SKM-1 (cell line): ENCODE measurements at regions not wholly inside any gene's neighbourhood (a gene's known extent, or its start where the extent isn't known, plus 50 kb on each side); places are given as distances from the start of the nearest gene placed in this dataset.
"Not testable (repeated sequence)": the region's sequence is repeated elsewhere in the genome, so short reads cannot be mapped to it uniquely, and the experiment has no call there.

Experiments used
- DNase-seq: peaks from one replicate; lab custom pipeline; 2025; ENCODE audit not compliant: unreplicated experiment; lab: John Stamatoyannopoulos, UW

DNA sequence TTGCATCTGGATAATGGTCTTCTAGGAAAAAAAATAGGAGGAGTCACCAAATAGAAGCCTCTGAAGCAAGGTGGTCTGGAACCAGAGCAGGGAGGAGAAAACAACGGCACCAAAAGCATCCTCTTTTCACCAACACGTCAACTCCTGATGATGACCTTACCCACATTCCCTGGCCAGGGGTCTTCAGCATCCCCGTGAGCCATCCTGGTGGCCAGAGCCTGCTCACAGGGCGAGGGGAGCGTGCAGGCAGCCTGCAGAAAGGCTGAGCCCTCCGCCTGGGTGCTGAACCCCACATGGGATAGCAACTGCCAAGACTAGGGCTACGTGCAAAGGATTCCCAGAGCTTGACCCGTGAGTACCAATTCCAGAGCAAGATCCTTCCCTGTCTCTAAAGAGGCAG lies 191.0 kb downstream of the NDUFA10 start:
- no peak for DNase-seq

DNA sequence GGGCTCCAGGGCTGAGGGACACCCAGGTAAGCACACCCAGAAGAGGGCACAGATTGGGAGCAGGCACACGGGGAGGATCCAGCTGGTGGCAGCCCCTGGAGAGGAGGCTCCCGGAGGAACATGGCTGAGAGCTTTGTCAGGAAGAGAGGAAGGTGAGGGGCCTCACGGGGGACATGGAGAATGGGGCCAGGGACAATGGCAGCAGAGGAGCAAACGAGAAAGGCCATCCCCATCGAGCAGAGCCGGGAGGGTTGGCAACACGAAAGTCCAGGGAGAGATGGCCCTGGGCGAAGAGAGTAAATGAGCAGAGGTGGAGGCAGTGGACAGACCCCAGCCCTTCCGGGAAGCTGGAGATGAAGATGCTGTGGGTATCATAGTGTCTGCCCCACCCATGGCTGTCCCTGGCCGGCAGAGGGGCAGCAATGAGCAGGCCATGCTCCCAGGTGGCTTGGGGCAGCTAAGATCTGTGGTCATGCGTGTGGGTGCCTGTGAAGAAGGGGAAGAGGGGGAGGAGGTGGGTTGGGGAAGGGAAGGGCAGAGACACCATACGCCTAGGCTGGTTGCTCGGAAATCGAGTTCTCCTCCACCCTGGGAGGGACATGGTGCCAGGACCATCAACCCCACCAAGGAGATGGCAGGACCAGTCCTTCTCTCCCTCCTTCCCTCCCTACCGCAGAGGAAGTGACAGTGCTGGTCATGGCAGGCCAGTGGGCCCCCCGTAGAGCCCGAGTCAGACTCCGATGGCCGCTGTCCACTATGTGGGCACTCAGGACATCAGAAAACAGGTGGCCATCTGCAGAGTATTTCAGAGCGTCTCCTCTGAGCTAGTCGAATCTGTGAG lies 191.7 kb downstream of the NDUFA10 start:
- no peak for DNase-seq

DNA sequence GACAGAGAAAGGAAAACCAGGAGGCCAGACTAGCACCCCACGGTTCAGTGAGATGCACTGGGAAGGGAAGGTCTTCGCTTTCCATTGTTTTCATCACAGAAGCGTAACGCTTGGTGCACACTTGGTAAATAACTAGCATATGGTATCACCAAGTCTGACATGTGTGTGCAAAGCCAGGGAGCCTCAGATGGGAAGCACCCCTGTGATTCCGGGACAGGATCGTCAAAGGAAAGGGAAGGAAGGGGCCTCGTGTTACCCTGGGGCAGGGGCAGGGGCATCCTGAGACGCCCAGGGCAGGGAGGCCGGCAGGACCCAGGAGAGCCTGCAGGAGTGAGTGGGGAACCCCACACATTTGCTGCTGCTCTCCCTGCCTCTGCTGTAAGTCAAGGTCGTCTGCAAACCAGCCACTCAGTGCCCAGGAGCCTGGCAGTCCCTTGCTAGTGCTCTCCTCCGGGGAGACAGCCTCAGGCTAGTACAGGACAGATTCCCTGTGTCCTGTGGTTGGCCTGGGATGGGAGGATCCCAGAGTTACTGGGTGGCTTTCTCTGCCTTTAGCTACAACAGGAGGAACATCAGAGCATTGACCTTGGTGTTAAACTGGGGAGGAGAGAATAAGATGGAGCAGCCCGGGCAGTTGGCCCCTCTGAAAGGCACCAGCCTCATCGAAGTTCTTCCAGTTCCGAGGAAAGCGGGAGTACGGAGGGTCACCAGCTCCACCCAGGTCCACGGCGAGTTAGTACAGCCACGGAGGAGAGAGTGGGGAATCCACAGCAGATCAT lies 192.5 kb downstream of the NDUFA10 start:
- no peak for DNase-seq

DNA sequence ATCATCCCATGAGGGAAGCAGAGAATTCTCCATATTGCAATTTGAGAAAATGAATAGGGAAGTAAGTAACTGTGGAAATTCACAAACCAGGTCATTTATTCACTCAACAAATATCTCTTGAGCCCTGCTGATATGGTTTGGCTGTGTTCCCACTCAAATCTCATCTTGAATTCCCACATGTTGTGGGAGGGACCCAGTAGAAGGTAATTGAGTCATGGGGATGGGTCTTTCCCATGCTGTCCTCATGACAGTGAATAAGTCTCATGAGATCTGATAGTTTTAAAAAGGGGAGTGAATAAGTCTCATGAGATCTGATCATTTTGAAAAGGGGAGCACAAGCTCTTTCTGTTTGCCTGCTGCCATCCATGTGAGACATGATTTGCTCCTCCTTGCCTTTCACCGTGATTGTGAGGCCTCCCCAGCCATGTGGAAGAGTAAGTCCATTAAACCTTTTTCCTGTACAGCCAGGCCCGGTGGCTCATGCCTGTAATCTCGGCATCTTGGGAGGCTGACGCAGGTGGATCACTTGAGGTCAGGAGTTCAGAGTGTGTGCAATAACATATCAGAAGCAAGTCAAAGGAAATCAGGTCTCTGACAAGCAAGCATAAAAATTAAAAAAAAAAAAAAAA lies 193.2 kb downstream of the NDUFA10 start:
- DNase-seq, result no peak

DNA sequence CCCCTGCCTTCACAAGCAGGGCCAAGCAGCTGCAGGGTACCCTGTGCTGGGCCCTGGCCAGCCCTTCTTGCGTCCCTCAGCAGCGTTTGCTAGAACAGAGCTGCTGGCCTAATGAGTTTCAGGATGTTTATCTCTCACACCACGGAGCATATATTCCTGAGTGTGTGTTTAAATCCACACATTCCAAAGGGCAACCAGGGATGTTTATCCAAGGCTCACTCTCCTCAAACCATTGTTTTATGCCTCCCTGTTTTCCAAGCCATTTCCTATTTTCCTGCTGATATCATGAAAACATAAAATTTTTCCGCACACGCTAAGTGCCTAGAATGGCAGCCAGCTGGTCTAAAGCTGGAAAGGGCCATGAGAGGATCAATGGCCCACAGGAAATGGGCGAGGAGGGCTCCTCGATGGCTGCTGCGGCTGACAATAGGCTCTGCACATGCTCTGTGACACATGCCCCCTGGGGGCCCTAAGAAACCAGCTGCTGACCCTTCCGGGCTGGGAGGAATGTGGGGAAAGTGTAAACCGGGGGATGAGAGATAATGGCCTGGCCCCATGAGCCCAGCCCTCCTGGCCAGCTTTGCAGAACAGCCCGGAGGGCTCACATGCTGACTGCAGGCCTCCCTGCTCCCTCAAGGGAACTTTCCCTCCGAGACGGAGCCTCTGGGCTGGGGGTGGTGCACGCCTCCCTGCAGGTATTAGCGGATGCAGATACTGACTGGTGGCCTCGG lies 194.0 kb downstream of the NDUFA10 start:
- DNase-seq, result no peak

DNA sequence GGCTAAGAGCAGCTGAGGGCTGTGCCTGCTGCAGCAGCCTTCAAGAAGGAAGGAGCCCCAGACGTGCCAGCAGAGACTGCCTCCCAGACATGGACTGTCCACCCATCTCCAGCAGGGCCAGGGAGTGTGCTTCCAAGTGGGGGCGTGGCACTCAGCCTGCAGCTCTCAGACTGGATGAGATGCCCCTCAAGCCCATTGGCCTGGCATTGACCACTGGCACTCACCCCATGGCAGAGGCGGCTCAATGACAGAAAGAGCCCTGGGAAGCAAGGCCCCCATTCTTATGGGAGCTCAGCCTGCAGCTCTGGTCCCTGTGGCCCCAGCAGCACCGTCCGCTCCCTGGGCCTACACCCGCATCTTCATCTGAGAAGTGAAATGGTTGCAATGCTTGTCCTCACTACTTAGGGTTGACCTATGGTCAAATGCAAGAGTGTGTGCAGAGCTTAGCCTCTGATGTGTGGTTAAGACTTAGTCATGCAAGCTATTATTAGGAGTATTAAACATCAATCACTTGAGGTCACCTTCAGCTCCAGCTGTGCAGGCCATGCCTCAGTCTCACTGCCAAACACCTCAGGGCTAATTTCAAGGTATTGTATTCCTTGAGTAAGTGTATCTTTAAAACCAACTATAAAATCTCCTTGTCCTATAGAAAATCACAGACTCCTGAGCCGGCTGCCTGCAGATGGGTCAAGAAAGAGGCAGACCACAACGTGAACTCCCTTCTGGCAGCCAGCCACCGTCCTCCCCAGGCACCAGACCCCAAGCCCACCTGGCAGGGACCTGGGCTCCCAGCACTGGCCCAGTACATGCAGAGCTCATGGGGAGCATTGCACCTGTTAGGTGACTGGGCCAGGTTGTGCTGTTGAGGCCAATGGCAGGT lies 194.8 kb downstream of the NDUFA10 start:
- DNase-seq, result no peak

DNA sequence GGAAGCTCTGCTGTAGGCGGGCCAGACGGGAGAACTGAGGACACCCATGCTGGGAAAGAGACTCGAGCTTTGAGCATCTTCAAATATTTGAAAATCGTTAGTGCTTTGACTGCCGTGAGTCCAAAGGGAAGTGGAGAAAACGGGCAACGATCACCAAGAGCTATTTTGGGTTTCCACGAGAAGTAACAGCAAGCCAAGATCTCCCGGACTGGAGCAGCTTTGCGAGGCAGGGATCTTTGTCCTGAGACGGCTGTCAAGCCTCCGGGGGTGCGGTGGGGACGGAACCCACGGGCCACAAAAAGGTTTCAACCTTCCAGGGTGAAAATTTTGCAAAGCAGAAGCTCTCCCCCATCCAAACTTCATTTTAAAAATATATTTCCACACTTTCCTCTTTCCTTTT lies 195.8 kb downstream of the NDUFA10 start:
- no peak for DNase-seq

DNA sequence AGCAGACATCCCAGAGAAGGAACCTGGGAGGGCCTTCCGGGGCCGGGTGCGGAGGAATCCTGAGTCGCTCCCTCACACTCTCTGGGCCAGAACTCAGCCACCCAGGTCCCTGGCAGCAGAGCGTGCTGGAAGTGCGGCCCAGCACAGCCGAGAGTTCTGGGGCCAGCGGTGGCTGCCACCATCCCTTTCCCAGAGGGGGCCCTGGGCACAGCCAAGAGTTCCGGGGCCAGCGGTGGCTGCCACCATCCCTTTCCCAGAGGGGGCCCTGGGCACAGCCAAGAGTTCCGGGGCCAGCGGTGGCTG lies 196.2 kb downstream of the NDUFA10 start:
- DNase-seq, result not testable (repeated sequence)

DNA sequence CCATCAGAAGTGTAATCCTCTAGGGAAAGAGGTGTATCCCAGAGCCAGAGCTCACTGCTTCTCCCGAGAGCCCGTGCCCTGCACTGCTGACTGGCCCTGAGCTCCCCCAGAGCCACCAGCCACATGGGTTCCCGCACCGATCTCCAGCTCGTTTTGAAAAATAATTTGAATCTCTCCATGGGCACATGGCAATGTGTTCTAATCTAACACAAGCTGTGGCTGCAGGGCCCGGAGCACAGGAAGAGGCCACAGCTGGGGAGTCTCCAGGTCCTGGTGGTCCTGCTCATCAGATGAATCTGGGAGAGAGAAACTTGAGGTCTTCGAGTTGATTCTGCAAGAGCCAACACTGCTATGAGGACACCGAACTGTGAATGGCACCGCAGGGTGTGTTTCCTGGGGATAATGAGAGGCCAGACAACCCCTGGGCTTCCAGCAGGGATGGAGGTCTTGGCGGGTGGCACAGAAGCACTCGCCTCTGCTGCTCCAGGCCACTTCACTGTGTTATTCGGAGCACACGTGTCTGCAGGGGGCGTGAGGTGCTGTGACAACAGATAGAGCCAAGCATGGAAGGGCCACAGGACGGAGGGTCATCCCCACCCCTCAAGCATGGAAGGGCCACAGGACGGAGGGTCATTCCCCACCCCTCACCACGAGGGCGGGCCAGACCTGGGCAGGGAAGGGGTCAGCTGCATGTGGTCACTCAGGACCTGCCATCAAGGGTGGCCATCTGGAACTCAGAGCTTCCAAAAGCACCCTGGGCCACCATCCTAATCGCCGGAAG lies 196.8 kb downstream of the NDUFA10 start:
- no peak for DNase-seq

DNA sequence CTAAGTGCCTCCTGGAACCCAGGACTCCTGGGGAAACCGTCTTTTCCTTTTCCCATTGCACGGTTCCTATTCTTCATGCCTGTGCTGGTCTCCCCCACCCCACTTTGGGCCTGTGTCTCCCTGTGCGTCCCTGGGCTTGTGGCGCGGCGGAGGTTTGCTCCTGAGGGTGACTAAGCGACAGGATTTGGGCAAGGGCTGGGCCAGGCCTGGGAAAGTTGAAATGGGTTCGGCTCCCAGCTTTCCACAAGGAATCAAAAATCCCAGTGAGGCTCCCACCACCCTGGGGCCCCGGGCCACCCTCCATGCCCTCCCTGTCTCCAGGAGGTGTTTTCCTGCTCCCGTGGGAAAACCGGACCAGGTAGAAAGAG lies 197.6 kb downstream of the NDUFA10 start:
- DNase-seq, result no peak

DNA sequence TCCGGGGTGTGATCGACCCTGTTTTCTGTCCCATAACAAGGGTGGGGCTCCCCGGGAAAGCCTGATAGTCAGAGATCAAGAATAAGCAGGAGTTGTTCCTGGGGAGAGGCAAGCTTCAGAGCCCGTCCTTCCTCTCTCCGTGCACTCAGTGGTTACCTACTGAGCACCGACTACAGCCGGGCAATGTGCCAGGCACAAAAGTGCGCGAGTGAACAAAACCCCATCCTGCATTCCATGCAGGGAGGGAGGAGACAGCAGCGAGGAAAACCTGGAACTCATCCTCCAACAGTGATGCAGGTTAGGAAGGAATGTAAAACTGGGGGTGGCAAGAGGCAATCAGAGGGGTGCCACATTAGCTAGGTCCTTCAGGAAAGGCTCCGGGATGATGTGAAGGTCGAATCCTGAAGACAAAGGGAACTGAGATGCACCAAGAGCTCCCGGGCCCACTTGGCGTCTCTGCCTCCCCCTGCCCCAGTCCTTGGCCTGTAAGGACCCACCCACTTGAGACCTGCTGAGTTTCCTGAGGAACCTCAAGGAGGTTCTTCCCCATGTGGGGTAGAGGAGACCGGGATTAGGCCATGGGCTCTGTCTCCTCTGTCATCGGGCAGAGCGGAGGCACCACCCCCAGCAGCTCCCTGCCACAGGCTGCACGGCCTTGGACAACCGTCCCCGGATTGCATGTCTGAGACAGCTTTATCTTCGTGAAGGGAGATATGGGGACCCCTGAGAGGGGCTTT lies 198.2 kb downstream of the NDUFA10 start:
- DNase-seq, result no peak

DNA sequence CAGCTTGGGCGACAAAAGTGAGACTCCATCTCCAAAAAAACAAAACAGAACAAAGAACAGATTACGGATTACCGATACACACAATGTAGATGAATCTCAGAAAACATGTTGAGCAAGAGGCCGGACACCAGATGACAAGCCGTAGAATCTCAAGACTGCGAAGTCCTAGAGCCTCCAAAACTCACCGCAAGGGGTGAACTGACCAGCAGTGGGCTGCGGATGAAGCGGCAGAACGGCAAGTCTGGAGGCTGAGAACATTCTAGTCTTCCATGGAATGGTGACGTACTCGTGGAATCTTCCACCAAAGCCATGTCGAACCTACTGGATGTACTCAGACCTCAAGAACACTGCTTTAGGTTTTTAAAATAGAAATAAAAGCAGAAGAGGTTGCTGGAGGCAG lies 198.8 kb downstream of the NDUFA10 start:
- DNase-seq, result no peak

DNA sequence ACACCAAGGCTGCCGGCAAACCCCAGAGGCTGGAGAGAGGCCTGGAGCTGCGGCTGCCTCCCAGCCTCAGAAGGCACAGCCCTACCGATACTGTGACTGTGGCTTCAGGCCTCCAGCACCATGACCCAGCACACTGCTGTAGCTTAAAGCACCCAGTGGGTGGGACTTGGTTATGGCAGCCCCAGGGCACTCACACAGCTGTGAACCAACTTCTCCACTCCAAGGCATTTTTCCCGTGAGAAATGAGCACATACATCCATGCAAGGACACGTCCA lies 199.5 kb downstream of the NDUFA10 start:
- no peak for DNase-seq

DNA sequence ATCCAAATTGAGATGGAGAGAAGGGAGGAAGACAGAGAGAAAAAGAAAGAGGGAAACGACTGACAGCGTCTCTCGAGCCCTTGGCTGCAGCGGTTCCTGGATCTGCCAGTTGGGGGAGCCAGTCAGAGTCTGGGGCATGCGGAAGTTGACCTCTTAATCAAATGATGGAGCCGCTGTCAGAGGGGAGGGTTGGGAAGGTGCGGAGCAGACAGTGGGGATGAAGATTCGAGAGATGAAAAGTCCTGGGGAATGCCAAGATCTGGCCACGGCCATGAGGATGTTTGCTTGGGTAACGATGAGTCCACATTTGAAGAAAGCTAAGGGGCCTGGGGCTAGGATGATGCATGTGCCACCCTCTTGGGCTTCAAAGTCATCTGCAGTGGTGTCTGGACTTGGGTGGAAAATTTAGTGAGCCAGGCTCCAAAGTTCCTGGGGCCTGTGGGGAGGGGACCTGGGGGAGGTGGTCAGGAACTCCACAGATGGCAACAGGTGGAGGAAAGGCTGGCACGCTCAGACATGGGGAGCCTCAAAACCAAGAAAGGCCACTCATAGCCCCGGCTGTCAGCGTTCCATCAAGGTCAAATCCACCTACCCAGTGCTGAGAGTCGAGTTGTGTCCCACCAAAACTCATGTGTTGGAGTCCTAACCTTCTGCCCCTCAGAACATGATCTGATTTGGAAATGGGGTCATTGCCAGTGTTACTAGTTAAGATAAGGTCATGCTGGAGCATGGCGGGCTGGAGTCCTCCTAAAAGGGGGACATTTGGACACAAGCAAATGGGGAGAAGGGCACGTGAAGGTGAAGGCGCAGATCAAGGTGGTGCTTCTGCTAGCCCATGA lies 200.1 kb downstream of the NDUFA10 start:
- no peak for DNase-seq

DNA sequence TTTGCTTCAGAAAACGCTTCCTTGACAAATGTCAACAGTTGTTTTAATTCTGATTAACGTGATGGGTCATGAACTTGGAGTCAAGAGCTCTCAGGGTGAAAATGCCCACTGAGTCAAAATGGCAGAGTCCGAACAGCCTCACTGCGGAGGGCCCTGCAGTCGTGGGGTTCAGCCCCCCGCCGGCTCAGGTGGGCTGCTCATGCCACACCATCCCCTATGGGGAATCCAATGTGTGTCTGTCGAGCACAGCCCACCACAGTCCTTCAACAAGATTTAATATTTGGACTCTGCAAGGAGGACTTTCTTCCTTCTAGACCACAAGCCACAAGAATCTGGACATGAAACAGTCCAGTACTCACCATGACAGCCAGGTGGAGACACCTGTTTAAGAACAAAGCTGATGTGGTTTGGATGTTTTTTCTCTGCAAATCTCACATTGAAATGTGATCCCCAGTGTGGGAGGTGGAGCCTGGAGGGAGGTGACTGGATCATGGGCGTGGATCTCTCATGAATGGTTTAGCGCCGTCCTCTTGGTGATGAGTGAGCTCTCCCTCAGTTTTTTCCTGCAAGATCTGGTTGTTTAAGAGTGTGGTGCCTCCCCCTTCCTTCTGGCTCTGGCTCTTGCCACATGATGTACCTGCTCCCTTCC lies 201.0 kb downstream of the NDUFA10 start:
- DNase-seq, result no peak

DNA sequence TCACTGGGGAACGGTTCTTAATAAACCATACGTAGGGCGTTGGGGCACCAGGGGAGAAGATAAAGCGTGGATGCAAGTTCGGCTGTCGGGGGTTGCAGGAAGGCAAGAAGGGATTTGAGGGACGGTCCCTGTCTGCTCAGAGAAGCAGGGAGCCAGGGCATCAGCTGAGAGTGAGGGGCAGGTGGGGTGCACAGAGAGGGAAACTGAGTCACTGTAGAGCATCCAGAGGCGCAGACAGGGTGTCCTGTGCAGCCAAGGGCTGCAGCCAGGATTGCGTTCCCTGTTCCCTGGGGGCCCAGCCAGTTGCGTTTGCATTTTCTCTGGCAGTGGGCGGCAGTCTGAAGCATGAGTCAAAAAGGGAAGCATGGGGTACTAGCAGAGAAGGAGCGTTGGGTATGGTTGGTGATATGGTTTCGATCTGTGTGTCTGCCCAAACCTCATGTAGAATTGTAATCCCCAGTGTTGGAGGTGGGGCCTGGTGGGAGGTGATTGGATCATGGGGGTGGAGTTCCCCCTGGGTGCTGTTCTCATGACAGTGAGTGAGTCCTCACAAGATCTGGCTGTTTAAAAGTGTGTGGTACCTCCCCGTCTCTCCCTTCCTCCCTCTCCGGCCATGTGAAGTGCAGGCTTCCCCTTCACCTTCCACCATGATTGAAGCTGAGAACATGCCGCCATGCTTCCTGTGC lies 202.9 kb downstream of the NDUFA10 start:
- DNase-seq, result no peak

DNA sequence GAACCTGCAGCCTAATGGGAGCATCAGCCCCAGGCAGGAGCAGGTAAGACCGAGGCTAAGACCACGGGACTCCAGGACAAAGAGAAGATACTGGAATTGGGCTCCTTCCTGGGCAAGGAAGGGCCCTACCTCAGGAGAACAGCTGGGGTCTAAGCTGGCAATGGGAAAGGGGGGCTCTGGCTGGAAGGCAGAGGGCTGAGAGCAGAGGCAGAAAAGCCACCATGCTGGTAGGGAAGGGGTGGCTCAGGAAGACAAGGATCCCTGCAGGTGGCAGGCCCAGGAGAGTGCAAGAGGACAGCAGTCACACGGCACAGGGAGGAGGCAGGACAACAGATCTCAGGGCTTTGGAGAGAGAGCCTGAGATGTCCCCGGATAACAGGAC lies 203.5 kb downstream of the NDUFA10 start:
- DNase-seq, result no peak
